ENCODE measurements at regions not wholly inside any gene's neighbourhood (a gene's known extent, or its start where the extent isn't known, plus 50 kb on each side); places are given as distances from the start of the nearest gene placed in this dataset.
"Not testable (repeated sequence)": the region's sequence is repeated elsewhere in the genome, so short reads cannot be mapped to it uniquely, and the experiment has no call there.

DNA sequence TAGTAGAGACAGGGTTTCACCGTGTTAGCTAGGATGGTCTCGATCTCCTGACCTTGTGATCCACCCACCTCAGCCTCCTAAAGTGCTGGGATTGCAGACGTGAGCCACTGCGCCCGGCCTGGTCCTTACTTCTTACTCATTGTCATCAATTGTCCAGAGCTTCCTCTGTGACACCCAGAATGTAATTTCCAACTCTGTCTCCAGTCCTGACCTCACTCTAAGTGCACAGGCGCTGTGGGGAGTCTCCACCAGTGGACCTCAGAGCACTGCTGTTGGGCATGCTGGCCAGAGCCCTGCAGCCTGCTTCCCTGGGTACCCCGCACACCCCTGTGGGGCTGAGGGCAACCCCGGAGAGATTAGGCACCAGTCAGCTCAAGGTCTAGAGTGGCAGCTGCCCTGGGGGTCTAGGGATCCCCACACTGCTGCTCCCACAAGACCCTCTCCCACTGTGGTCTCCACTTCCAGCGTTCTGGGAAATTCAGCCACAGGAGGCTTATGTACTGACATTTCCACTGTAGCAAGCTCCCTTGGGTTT lies 1140.3 kb downstream of the TBC1D22A start:
- no peak for DNase-seq (ENCODE audit: low read depth)

DNA sequence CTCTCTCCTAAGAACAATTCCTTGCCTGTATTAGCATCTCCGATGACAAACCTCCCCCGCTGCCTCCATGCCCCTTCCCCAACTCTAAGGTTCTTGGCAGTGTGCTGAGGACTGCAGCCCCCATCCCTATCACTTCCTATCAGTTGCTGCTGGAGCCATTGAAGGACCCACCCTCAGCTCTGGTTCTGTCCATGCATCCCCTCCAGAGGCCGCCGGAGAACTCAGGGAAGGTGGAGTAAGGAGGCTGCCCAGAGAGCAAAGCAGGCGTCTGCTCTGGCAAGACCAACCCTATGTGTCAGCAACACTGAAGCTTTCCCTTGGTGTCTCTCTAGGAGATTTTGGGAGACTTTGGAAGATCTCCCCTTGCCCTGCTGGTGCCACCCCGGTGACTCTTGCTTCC lies 1139.5 kb downstream of the TBC1D22A start:
- no peak for DNase-seq (ENCODE audit: low read depth)

DNA sequence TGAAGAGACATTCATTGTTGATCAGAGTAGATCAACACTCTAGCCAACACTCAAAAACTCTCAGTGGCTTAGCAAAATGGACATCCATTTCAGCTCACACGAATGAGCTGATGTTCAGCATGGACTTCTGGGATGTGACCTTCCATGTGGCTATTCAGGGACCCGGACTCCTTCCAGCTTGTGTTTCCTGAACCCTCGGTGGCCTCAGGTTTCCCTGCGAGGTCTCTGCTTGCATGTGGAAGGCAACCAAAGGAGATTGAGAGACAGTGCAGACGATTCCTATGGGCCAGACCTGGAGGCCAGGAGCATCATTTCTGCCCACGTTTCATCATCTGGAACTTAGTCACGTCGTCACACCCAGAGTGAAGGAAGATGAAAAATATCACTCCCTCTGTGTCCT lies 1137.4 kb downstream of the TBC1D22A start:
- no peak for DNase-seq (ENCODE audit: low read depth)

DNA sequence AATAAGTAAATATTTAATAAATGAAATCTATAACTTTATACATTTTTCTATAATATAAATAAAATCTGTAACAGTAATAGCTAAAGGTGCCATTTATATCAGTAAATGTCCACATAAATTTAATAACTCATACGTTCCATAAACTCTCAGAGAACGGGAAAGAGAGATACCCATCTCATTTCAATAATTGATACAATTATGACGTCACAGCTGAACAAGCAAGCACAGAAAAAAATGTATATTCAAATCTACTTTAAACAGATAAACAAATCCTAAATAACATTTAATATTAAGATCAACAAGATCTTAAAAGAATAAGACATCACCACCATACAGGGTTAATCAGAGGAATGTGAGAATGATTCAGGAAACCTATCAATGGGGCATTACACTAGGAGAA lies 1136.5 kb downstream of the TBC1D22A start:
- DNase-seq (ENCODE audit: low read depth) = no peak

DNA sequence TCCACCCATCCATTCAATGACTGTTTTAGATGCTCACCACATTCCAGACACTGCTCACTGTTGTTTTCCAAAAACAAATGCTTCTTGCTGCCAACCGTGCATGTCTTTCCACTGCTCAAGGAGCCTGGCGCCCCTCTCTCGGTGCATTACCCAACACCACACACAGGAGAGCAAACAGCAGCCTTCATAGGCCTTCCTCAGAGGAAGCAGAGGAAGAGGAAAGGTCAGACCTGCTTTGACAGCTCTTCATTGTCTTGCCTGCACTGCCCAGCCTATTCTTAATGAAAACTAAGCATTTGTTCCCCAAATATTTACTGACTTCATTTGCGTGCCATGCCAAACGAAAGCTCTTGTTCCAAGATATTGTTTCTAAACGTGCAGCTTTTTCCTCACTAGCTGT lies 1129.2 kb downstream of the TBC1D22A start:
- DNase-seq (ENCODE audit: low read depth) = no peak

DNA sequence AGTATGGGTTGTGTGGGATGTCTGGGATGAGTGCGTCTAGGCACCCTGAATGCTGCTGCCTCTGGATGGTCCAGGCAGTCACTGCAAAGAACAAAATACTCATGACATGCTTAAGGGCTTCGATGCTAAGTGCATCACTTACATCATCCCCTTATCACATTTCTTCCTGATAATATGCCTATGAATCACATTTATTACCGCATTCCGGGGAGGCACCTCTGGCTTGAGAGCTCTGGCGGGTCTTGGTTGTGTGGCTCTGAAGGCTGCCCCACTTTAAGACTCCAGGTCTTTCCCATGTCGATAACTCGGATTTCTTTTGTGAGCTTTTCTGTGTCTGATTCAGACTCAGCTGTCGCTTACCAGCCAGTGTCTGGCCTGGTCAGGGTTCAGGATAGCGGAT lies 1126.4 kb downstream of the TBC1D22A start:
- DNase-seq (ENCODE audit: low read depth) = no peak

DNA sequence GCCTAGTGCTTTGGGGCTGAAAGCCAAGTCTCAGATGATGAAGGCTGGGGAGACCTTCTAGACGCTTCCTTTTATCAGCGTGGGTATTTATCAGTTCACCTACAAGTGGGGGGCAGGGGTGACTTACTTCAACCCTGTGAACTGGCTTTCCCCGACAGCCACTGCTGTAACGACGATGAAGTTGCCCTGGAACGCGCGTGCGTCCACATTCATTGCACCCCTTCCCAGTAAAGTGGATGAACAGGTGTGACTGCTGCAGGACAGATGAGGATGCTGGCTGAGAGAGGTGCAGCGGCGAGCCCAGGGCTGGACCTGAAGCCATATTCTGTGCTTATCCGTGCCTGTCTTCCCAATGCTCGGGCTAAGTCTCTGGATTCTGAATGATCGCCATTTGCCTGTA lies 1122.3 kb downstream of the TBC1D22A start:
- DNase-seq (ENCODE audit: low read depth) = no peak

DNA sequence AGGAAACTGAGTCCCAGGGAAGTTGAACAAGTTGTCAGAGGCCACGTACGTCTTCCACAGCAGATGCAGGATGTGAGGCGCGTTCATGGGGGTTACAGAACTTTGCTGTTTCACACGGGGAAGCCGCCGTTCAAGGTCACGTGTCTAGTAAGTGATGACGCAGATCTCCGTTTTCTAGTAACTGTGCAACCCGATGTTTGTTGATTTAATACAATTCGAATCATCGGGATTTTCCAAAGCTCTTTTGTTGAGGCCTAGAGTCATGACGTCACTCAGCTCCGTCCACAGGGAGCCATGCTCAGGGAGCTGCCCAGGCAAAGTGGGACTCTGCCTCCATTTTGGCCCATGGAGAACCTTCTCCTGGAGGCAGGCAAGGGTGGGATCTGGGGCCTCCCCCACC lies 1121.8 kb downstream of the TBC1D22A start:
- DNase-seq (ENCODE audit: low read depth) = no peak

DNA sequence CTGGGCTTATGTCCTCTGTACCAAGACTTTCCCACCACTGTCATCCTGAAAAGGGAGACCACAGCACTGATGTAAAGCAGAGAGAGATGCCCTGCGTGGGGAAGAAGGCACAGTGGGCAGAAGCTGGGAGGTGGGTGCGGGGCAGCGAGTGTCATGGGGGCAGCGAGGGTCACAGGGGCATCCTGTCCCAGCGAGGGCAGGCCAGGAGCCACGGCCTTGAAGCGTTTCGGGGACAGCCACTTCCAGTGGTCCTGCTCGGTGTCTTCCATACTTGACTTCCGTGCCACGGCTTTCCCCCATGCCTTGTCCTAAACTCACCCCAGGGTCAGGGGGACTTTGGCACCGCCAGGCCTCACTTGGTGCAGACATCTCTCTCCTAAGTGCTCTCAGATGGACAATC lies 1121.3 kb downstream of the TBC1D22A start:
- no peak for DNase-seq (ENCODE audit: low read depth)

DNA sequence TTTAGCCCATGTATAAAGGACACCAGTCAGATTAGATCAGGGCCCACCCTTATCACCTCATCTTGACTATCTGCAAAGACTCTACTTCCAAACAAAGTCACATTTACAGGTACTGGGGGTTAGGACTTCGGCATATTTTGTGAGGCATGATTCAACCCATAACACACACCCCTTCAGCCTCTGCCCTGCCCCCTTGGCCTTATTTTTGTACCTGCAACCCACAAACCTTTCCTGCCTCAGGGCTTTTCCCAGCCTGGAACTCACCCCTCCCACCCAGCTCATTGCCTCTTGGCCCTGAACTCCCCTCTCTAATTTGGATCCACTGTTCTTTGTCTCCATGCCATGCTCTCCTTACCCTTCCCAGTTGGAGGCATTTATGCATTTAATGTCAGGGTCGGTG lies 1116.9 kb downstream of the TBC1D22A start:
- DNase-seq (ENCODE audit: low read depth) = no peak

DNA sequence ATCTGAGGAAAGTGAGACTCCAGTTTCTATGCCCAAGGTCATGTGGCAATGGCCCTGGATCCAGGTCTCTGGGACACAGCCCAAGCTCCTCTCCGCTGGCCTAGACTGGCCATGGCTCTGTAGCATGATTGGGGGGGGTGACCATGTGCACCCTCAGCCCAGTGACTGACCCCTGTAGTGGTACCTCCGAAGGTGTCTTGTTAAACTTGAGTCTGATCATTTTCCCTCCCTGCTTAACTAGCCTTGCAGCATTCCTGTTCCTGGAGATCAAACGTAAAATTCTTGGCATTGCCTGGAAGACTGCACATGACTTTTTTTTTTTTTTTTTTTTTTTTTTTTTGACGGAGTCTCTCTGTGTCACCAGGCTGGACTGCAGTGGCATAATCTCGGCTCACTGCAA lies 1116.0 kb downstream of the TBC1D22A start:
- DNase-seq (ENCODE audit: low read depth) = no peak

DNA sequence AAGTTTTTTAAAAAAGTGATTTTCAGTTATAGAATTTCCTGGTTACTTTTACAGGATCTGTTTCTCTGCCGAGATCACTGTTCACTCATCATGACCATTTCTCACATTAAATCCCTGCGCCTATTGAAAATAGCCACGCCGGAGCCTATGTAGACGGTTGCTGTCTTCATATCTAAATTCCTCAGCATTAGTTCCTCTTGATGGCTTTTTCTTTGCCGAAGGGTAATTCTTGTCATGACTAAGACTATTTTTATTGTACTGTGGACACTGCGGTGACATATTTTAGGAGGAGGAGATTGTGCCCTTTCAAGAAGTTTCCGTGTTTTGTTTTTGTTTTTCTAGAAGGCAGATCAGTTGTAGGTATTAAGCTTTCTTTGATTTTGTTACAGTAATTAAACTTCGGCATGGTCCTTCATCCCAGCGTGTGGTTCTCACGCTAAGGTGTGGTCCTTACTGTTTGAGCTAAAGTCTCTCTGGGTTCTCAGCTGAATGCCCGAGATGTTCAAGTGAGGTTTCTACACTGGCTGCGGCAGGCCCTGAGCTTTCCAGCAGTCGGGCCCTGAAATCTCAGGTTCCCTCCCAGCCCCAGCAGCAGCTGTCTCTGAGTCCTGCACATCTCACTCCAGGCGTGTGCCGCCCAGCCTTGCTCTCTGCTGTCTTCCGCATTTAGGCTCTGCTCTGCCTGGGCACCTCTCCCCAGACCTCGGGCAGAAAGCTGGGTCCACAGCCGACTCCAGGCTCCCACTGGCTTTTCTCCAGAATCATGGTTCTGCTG lies 1110.5 kb downstream of the TBC1D22A start:
- DNase-seq (ENCODE audit: low read depth) = no peak

DNA sequence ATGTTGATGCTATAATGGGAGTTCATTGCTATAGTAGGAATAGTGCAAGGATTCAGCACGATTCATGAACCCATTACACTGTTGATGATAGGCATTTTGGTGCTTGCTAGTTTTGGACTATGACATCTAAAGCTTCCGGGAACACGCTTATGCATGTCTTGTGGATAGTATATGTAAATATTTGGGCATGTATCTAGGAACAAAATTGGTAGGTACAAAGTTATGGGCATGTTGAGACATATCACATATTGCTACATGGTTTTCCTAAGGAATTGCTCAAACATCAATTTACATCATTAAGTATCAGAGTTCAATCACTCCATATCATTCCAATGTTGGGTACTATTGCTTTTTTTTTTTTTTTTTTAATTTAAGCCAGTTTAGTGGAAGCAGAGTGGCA lies 1103.2 kb downstream of the TBC1D22A start:
- DNase-seq (ENCODE audit: low read depth) = no peak

DNA sequence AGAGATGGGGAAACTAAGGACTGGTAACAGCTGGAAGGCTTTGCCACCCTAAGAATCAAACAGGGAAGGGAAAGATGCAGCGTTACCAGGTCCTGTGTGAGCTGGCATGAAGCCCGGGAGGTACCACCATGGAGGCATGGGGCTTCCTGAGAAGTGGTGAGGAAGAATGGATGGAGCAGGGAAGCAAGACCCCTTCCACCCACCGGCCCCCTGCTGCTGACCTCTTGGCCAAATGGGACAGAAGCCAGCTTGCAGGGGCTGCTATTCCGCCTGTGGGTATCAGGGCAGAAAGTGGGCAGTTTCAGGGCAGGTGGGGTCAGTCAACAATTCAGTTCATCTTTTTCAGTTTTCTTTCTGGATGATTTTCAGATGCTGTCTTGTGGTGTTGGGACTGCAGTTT lies 1099.9 kb downstream of the TBC1D22A start:
- DNase-seq (ENCODE audit: low read depth) = no peak

DNA sequence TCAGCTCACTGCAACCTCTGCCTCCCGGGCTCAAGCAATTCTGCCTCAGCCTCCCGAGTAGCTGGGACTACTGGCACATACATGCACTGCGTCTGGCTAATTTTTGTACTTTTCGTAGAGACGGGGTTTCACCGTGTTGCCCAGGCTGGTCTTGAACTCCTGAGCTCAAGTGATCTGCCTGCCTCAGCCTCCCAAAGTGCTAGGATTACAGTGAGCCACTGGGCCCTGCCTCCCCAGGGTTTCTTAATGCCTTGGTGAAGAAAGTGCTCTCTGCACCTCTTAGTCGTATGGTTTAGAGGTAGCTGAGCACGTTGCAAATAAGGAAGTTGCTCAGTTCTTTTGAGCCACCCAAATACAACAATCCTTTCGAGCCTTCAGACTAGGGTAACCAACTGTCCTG lies 1098.5 kb downstream of the TBC1D22A start:
- DNase-seq (ENCODE audit: low read depth) = not testable (repeated sequence)

DNA sequence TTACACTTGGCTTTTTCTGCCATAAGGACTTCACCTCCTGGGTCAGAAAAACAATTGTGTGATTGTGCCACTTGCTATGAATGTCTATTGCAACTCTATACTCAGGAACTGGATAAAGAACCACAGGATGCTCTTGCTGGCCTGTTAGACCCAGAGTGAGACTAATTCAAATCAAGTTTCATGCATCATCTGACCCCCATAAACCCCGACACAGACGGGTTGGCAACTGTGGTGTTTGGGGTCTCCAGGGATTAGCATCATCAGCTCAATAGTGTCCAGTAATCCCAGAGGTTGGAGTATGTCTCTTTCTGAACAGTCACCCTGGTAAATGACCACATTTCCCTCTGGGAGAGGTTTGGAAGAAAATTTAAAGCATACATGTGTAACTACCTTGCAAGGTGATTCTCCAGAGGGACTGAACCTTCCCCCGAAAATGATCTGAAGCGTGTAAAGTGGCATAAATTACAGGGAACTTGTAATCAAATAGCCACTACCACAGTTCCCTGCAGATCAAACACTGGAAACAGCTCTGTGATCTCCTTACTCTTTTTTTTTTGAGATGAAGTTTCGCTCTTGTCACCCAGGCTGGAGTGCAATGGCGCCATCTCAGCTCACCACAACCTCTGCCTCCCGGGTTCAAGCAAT lies 1097.6 kb downstream of the TBC1D22A start:
- no peak for DNase-seq (ENCODE audit: low read depth)

DNA sequence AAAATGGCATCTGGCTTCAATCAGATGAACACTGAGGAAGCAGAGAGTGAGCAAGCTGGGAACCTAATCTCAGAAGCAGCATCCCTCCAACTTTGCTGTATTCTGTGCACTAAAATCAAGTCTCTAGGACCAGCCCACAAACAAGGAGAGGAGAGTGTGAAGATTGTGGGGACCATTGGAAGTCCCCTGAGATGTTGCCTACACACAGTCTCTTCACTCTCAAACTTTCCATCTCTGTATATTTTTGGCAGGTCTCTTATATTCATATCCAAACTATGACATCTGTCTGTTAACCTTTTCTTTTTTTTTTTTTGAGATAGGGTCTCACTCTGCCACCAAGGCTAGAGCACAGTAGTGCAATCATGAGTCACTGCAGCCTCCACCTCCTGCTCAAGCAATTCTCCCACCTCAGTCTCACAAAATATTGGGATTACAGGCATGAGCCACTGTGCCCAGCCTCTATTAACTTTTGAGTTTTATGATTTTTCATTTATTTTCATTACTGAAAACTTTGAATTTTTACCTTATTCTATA lies 1096.4 kb downstream of the TBC1D22A start:
- no peak for DNase-seq (ENCODE audit: low read depth)

DNA sequence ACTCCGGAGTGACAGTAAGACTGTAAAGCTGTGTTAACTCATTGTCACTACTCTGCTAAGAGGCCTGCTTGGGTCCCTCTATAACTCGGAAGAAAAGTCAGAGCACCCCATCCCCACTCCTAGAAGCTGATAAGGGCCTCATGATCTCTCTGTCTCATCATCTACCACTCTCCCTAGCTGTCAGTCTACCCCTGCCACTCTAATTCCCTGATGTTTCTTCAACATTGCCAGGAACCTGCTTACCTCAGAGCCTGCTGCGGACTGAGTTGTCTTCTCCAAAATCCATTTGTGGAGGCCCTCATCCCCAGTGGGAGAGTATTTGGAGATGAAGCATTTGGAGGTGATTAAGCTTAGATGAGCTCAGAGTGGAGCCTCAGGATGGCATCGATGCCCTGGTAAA lies 1092.2 kb downstream of the TBC1D22A start:
- DNase-seq (ENCODE audit: low read depth) = no peak

DNA sequence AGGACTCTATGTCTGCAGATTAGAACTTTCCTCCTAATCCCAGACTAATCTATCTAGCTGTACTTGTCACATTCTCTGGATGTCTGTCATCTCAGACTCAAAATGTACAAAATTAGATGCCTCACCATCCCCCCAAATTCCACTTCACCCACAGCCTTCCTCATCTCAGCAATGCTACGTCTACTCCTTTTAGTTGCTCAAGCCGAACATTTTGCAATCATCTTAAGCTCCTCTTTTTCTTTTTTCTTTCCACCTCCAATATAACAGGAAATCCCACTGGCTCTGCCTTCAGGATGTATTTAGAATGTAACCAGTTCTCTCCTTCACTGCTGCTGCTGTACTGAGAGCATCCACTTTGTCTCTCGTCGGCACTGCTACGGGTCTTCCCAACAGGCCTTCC lies 1091.8 kb downstream of the TBC1D22A start:
- no peak for DNase-seq (ENCODE audit: low read depth)

DNA sequence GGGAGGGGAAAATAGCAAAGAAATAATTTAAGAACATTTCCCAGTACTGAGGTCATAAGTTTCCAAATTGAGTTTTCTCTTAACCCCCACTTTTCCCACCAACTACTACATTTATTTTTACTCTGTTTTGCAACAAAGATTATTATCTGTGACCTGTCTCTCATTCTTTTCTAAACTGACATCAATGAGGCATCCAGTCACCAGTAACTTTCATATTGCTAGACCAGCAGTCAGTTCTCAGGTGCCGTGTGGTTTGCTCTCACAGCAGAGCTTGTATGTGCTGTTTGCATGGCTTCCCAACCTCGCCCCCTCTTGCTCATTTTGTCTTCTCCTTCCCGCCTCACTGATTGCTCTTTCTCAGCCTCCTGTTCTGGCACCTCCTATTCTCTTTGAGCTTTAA lies 1091.3 kb downstream of the TBC1D22A start:
- no peak for DNase-seq (ENCODE audit: low read depth)

DNA sequence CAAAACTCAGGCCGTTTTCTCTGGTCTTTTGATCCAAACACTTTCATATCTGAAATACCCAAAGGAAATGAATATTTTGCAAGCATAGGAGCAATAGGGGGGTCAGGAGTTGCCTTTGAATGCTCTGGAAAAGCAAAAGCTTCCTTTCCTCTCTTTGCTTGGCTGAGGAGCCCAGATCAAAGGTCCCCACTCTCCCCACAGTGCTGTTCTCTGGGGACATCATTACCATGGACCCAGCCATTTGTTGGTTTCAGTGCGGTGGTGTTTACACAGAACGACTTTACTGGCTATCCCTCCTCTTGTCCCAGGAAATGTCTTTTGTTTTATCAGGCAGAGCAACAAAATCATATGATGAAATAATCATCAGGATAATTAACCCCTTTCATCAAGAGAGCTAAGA lies 1089.1 kb downstream of the TBC1D22A start:
- no peak for DNase-seq (ENCODE audit: low read depth)

DNA sequence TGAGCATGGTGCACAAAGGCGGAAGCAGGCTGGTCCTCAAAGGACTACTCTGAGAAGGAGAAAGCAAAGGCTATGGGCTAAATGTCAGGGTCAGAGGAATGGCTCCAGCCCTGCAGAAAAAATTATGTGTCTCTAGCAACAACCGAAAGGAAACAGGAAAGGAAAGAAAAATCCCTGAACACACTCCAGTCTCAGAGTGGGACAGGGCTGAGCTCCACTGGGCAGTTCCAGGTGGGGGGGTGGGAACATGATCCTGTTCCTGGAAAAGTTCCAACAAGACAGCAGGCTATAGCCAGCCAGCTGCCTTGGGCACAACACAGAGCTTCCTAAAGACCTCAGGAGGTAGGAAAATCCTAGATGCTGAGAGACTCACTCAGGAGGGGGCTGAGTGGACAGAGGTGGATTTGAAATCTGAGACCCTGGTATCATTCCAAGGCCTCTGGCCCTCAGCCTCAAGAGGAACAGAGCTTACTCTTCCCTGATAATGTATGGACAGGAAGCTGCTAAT lies 1088.2 kb downstream of the TBC1D22A start:
- no peak for DNase-seq (ENCODE audit: low read depth)

DNA sequence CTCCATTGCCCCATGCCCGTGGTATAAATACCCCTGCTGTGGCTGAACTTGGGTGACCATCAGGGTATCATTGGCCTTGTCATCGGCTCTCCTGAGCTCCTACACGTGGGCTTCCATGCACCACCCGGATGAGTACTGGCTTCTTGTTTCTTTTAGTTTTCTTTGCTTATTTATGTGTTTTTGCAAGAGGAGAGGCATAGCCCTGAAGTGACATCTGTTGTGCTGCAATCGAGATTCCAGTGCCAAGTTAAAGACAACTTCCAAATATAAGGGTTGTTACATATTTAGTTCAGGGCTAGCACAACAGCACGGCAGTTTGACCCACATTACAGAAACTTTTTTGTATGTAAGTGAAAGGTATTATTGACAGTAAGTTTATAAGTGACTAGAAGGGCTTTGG lies 1087.1 kb downstream of the TBC1D22A start:
- DNase-seq (ENCODE audit: low read depth) = no peak

Data from stimulated activated CD8-positive, alpha-beta memory T cell treated with anti-CD3 and anti-CD28 coated beads, Interleukin-12 subunit alpha, Interleukin-12 subunit beta, amount 100 ng/mL, for 1 hour (primary cell).